GM12878 (cell line): ENCODE measurements at regions not wholly inside any gene's neighbourhood (a gene's known extent, or its start where the extent isn't known, plus 50 kb on each side); places are given as distances from the start of the nearest gene placed in this dataset.

ENCODE experiments used
- ATAC-seq: fragments of 200-7000 bp; cut with Tn5 transposase; 3 replicates; pipeline ENCODE4 v1.9.1; 2020; ENCODE audit warnings: mild to moderate bottlenecking, moderate library complexity
- BruUV-seq: library from RNA; stranded (reverse); fragments of 400-500 nt; replicated peaks from 2 replicates; lab custom pipeline; 2021; lab: Mats Ljungman, UMichigan
- CTCF ChIA-PET: fragments of 300-600 bp; sonication (Branson Sonifier 250); formaldehyde crosslinking; extraction: SDS; loops from one replicate; lab custom pipeline; 2021; ENCODE audit warnings: inconsistent platforms; lab: Yijun Ruan, JAX
- POLR2A ChIA-PET: fragments of 350-600 bp; formaldehyde crosslinking; extraction: SDS; loops from one replicate; lab custom pipeline; 2021; ENCODE audit warnings: inconsistent platforms; lab: Charles Lee
- RAD21 ChIA-PET: fragments of 300-600 bp; sonication (Branson Sonifier 250); formaldehyde crosslinking; loops from one replicate; lab custom pipeline; 2023; ENCODE audit warnings: antibody characterized with exemption; ENCODE audit not compliant: unreplicated experiment; lab: Charles Lee
- SMC1A ChIA-PET: fragments of 300-600 bp; sonication (Branson Sonifier 250); formaldehyde crosslinking; loops from one replicate; lab custom pipeline; 2023; ENCODE audit not compliant: unreplicated experiment, uncharacterized antibody; lab: Charles Lee
- DNase-seq: peaks from one replicate; pipeline ENCODE4 v3.0.0-alpha.2; 2011; ENCODE audit warnings: low read depth, low spot score
- FAIRE-seq: peaks from 3 replicates; lab custom pipeline; 2011; peaks lifted over from hg19 to GRCh38; lab: Jason Lieb, UNC
- H2AFZ ChIP-seq: 2 replicates; pipeline ENCODE4 v1.6.0; 2011; ENCODE audit warnings: low read depth, low read length, control low read depth; ENCODE audit not compliant: control insufficient read depth
- H3K27ac ChIP-seq: 2 replicates; pipeline ENCODE4 v1.5.1; 2011; ENCODE audit warnings: control low read depth; ENCODE audit not compliant: control insufficient read depth, insufficient read depth
- H3K27me3 ChIP-seq, 2 experiments: replicated peaks in 1 of 2; 2 replicates each; pipeline versions ENCODE4 v1.6.0 to v1.6.1; 2011; ENCODE audit warnings: low read length in 1 of 2; ENCODE audit not compliant: control insufficient read depth in 2 of 2, insufficient read depth in 2 of 2
- H3K36me3 ChIP-seq, 2 experiments: 2 replicates each; pipeline ENCODE4 v1.5.1; 2011; ENCODE audit warnings: low read length in 1 of 2; ENCODE audit not compliant: control insufficient read depth in 2 of 2, insufficient read depth in 2 of 2
- H3K4me1 ChIP-seq: 2 replicates; pipeline ENCODE4 v1.6.1; 2011; ENCODE audit warnings: mild to moderate bottlenecking, low read length, moderate library complexity, mixed read lengths; ENCODE audit not compliant: control insufficient read depth, insufficient read depth
- H3K4me2 ChIP-seq: 2 replicates; pipeline ENCODE4 v1.6.0; 2011; ENCODE audit warnings: control low read depth; ENCODE audit not compliant: control insufficient read depth, insufficient read depth
- H3K4me3 ChIP-seq: fragments of 200-600 bp; sonication (generic); 2 replicates; pipeline ENCODE4 v1.5.1; 2016
- H3K79me2 ChIP-seq: 2 replicates; pipeline ENCODE4 v1.6.0; 2011; ENCODE audit warnings: low read length; ENCODE audit not compliant: control insufficient read depth, insufficient read depth
- H3K9ac ChIP-seq: 2 replicates; pipeline ENCODE4 v1.8.0; 2011; ENCODE audit warnings: low read length, control low read depth, mixed read lengths; ENCODE audit not compliant: control insufficient read depth, insufficient read depth
- H3K9me3 ChIP-seq: replicated peaks from 3 replicates; pipeline ENCODE4 v1.5.1; 2011; ENCODE audit warnings: mild to moderate bottlenecking, low read length; ENCODE audit not compliant: control insufficient read depth, insufficient read depth
- H4K20me1 ChIP-seq: 2 replicates; pipeline ENCODE4 v1.6.0; 2011; ENCODE audit not compliant: control insufficient read depth, insufficient read depth
- CBX3 ChIP-seq: fragments of 200-600 bp; sonication (generic); IDR thresholded peaks from 2 replicates; pipeline ENCODE4 v1.6.1; 2016; ENCODE audit warnings: low read depth, borderline replicate concordance
- CBX5 ChIP-seq: sonication (generic); IDR thresholded peaks from 2 replicates; pipeline ENCODE4 v1.6.1; 2016; ENCODE audit warnings: low read depth, moderate library complexity, mild to moderate bottlenecking, inconsistent platforms
- EP300 ChIP-seq, 2 experiments: fragments of 150-350 bp in 1 of 2; IDR thresholded peaks; 2 replicates each; pipeline ENCODE4 v1.6.1; 2011 to 2012; ENCODE audit warnings: low read depth in 2 of 2, low read length in 2 of 2, borderline replicate concordance in 1 of 2, improper control_type of control experiment in 1 of 2, inconsistent platforms in 1 of 2; ENCODE audit not compliant: control insufficient read depth in 1 of 2
- EZH2 ChIP-seq: IDR thresholded peaks from 2 replicates; pipeline ENCODE4 v1.6.1; 2012; ENCODE audit warnings: low read depth, mild to moderate bottlenecking, control low read depth, inconsistent platforms, low read length, borderline replicate concordance; ENCODE audit not compliant: control insufficient read depth
- FOXK2 ChIP-seq: fragments of 450-650 bp; IDR thresholded peaks from 2 replicates; pipeline ENCODE4 v1.6.1; 2017; ENCODE audit warnings: mild to moderate bottlenecking, moderate library complexity
- HDAC2 ChIP-seq: fragments of 200-600 bp; sonication (generic); IDR thresholded peaks from 2 replicates; pipeline ENCODE4 v1.6.1; 2017
- IKZF1 ChIP-seq: fragments of 450-650 bp; conservative IDR thresholded peaks from 2 replicates; pipeline ENCODE4 v1.6.1; 2017; ENCODE audit warnings: antibody characterized with exemption, mild to moderate bottlenecking
- MAX ChIP-seq: IDR thresholded peaks from 2 replicates; pipeline ENCODE4 v1.6.1; 2012; ENCODE audit warnings: low read depth, low read length, improper control_type of control experiment
- NFYA ChIP-seq: IDR thresholded peaks from 2 replicates; pipeline ENCODE4 v1.6.1; 2011; ENCODE audit warnings: low read depth, mild to moderate bottlenecking, low read length, improper control_type of control experiment, borderline replicate concordance
- NFYB ChIP-seq: IDR thresholded peaks from 2 replicates; pipeline ENCODE4 v1.6.1; 2011; ENCODE audit warnings: low read depth, mild to moderate bottlenecking, low read length, improper control_type of control experiment, moderate library complexity; ENCODE audit not compliant: insufficient read depth
- RB1 ChIP-seq: fragments of 450-650 bp; formaldehyde crosslinking; IDR thresholded peaks from 2 replicates; pipeline ENCODE4 v1.6.1; 2017; ENCODE audit warnings: mild to moderate bottlenecking, borderline replicate concordance
- RELB ChIP-seq: fragments of 450-650 bp; IDR thresholded peaks from 2 replicates; pipeline ENCODE4 v1.6.1; 2017; ENCODE audit warnings: low read depth, mild to moderate bottlenecking, moderate library complexity
- SIN3A ChIP-seq: IDR thresholded peaks from 2 replicates; pipeline ENCODE4 v1.6.1; 2012; ENCODE audit warnings: low read depth, low read length, improper control_type of control experiment
- SMAD1 ChIP-seq: fragments of 450-650 bp; IDR thresholded peaks from 2 replicates; pipeline ENCODE4 v1.6.1; 2018; ENCODE audit warnings: mild to moderate bottlenecking, low read depth; ENCODE audit not compliant: partially characterized antibody
- SMARCA5 ChIP-seq: fragments of 450-650 bp; IDR thresholded peaks from 2 replicates; pipeline ENCODE4 v1.6.1; 2017; ENCODE audit warnings: mild to moderate bottlenecking
- TCF12 ChIP-seq: IDR thresholded peaks from 2 replicates; pipeline ENCODE4 v1.6.1; 2011; ENCODE audit warnings: low read depth, mild to moderate bottlenecking, low read length
- WGBS: methylation state at CpG from one replicate; pipeline ENCODE4 v1.1.6; 2016; ENCODE audit warnings: low lambda C conversion rate; ENCODE audit not compliant: insufficient replicate concordance, insufficient coverage; ENCODE audit errors: missing lambda C conversion rate; 5-methylcytosine and 5-hydroxymethylcytosine counted together
- in situ Hi-C: fragments of 300-500 bp; cut with MboI; formaldehyde crosslinking; loops from 9 replicates; pipeline ENCODE4 v1.14.3; 2018; ENCODE audit warnings: mixed read lengths
- intact Hi-C: fragments of 100-400 bp; cut with micrococcal nuclease; formaldehyde crosslinking; loops from one replicate; pipeline ENCODE4 v1.14.2; 2022; ENCODE audit not compliant: unreplicated experiment
- TF ChIP-seq, protein P1 (sequence below): fragments of 450-650 bp; IDR thresholded peaks from 2 replicates; pipeline ENCODE4 v1.6.1; 2017; ENCODE audit warnings: mild to moderate bottlenecking

DNA sequence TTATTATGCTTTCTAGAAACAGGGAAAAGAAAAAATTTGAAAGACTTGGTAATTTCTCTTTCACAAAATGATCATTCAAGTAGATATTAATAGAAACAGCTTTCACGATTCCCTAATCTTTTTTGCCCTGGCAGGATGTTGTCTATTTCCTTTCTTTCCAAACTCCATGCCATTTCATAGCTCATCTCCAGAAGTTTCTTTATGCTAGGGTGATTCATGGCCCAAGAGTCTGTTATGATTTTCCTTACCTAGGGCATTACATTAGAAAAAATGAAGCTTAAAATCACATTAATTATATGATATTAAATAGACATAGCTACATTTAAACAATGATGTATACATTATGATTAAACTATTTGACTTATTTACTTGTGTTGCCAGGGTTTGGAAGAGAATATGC lies 762.1 kb downstream of the LTN1 start:
- in situ Hi-C loops, result no loop called here
- RAD21 ChIA-PET, result no interaction called here
- Histone ChIP-seq H4K20me1 (no peaks in the 10 kb centered on the region), H3K4me2 (no peak overlapping the region), H3K36me3 (no peaks in the 10 kb centered on the region), H3K27me3 (no peaks in the 10 kb centered on the region), H2AFZ (no peak overlapping the region), H3K9me3 (no peaks in the 10 kb centered on the region; the same call in 2 of the 3 replicates), H3K4me1 (no peaks in the 10 kb centered on the region), H3K27ac (no peak overlapping the region), H3K4me3 (no peak overlapping the region), H3K79me2 (no peaks in the 10 kb centered on the region), H3K9ac (no peak overlapping the region)
- TF ChIP-seq NFYB (no peak), RELB (no peak), CBX3 (no peak), SIN3A (no peak), NFYA (no peak), TCF12 (no peak)
- DNase-seq, result no peak
- no peak for ATAC-seq
- 0% methylated on average over 1 of the region's 1 CpG for WGBS
- SMC1A ChIA-PET, result no interaction called here
- no peak for FAIRE-seq
- intact Hi-C loops, result no loop called here
- CTCF ChIA-PET, result no interaction called here
- no TSS peak for BruUV-seq
- POLR2A ChIA-PET, result no interaction called here

GRCh38 chr21:28229814-28230213 lies 762.9 kb downstream of the LTN1 start:
- Histone ChIP-seq H3K4me1 (no peaks in the 10 kb centered on the region), H3K4me3 (no peak overlapping the region), H3K4me2 (no peak overlapping the region), H3K27ac (no peak overlapping the region), H3K36me3 (no peaks in the 10 kb centered on the region), H4K20me1 (no peaks in the 10 kb centered on the region), H3K9ac (no peak overlapping the region), H2AFZ (no peak overlapping the region), H3K9me3 (no peaks in the 10 kb centered on the region; the same call in 2 of the 3 replicates), H3K79me2 (no peaks in the 10 kb centered on the region), H3K27me3 (no peaks in the 10 kb centered on the region)
- no peak for DNase-seq
- FAIRE-seq, result no peak
- ATAC-seq, result no peak
- SMC1A ChIA-PET, result no interaction called here
- no TSS peak for BruUV-seq
- in situ Hi-C loops, result no loop called here
- CTCF ChIA-PET, result no interaction called here
- POLR2A ChIA-PET, result no interaction called here
- RAD21 ChIA-PET, result no interaction called here
- WGBS, result 13% methylated on average over 4 of the region's 4 CpGs
- intact Hi-C loops, result no loop called here
- TF ChIP-seq EZH2 (no peak), MAX (no peak), FOXK2 (no peak), SMARCA5 (no peak), CBX5 (no peak), EP300 (IDR thresholded peaks at IDR 0.05; ENCODE audit: borderline replicate concordance in 1 of 2, control insufficient read depth in 1 of 2, low read depth in 2 of 2, low read length in 2 of 2) (no peak), IKZF1 (no peak), HDAC2 (no peak), RB1 (no peak), TCF12 (no peak), SMAD1 (no peak)
- TF ChIP-seq, protein P1, sequence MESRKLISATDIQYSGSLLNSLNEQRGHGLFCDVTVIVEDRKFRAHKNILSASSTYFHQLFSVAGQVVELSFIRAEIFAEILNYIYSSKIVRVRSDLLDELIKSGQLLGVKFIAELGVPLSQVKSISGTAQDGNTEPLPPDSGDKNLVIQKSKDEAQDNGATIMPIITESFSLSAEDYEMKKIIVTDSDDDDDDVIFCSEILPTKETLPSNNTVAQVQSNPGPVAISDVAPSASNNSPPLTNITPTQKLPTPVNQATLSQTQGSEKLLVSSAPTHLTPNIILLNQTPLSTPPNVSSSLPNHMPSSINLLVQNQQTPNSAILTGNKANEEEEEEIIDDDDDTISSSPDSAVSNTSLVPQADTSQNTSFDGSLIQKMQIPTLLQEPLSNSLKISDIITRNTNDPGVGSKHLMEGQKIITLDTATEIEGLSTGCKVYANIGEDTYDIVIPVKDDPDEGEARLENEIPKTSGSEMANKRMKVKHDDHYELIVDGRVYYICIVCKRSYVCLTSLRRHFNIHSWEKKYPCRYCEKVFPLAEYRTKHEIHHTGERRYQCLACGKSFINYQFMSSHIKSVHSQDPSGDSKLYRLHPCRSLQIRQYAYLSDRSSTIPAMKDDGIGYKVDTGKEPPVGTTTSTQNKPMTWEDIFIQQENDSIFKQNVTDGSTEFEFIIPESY, result no peak
